A549 (cell line): ENCODE measurements at regions not wholly inside any gene's neighbourhood (a gene's known extent, or its start where the extent isn't known, plus 50 kb on each side); places are given as distances from the start of the nearest gene placed in this dataset.

ENCODE experiments used
- EP300 ChIP-seq, 2 experiments: fragments of >200 bp; sonication (Bioruptor Twin); formaldehyde crosslinking; IDR thresholded peaks; 2 replicates in 1 of 2; 3 replicates in 1 of 2; pipeline ENCODE4 v1.6.1; 2016 to 2017
- JUNB ChIP-seq: fragments of >200 bp; sonication (Bioruptor Twin); formaldehyde crosslinking; IDR thresholded peaks from 2 replicates; pipeline ENCODE4 v1.6.1; 2016
- MAZ ChIP-seq: fragments of 150-350 bp; IDR thresholded peaks from 2 replicates; pipeline ENCODE4 v1.6.1; 2014; ENCODE audit warnings: antibody characterized with exemption, low read depth, low read length, borderline replicate concordance
- MYC ChIP-seq: IDR thresholded peaks from 2 replicates; pipeline ENCODE4 v1.6.1; 2012; ENCODE audit warnings: mild to moderate bottlenecking, inconsistent platforms, low read length, improper control_type of control experiment, borderline replicate concordance
- NFE2L2 ChIP-seq: fragments of 150-350 bp; conservative IDR thresholded peaks from 2 replicates; pipeline ENCODE4 v1.6.1; 2014; ENCODE audit warnings: low read length
- NPAS2 ChIP-seq: fragments of 250-450 bp; sonication (Bioruptor Pico); IDR thresholded peaks from 2 replicates; pipeline ENCODE4 v1.8.0; 2022; ENCODE audit warnings: mild to moderate bottlenecking, moderate library complexity, borderline replicate concordance
- POLR2A ChIP-seq: IDR thresholded peaks from 2 replicates; pipeline ENCODE4 v1.6.1; 2012; ENCODE audit warnings: mild to moderate bottlenecking, low read length
- ZC3H11A ChIP-seq: fragments of 450-650 bp; IDR thresholded peaks from 2 replicates; pipeline ENCODE4 v1.6.1; 2014; ENCODE audit warnings: antibody characterized with exemption, mild to moderate bottlenecking
- TF ChIP-seq, protein P1 (sequence below): fragments of 250-450 bp; sonication (Bioruptor Pico); IDR thresholded peaks from 2 replicates; pipeline ENCODE4 v1.5.0; 2021; ENCODE audit warnings: mild to moderate bottlenecking, moderate library complexity, borderline replicate concordance
- TF ChIP-seq, protein P2 (sequence below): fragments of 450-650 bp; IDR thresholded peaks from 2 replicates; pipeline ENCODE4 v1.6.1; 2014; ENCODE audit warnings: antibody characterized with exemption
- TF ChIP-seq, protein P3 (sequence below): fragments of >200 bp; sonication (Bioruptor Twin); formaldehyde crosslinking; IDR thresholded peaks from 3 replicates; pipeline ENCODE4 v1.5.1; 2016
- TF ChIP-seq, protein P4 (sequence below): fragments of 250-450 bp; sonication (Bioruptor Pico); IDR thresholded peaks from 2 replicates; pipeline ENCODE4 v1.5.0; 2020; ENCODE audit warnings: low read depth, mild to moderate bottlenecking, moderate library complexity
- TF ChIP-seq, protein P5 (sequence below): fragments of 150-350 bp; IDR thresholded peaks from 2 replicates; pipeline ENCODE4 v1.6.1; 2014; ENCODE audit warnings: low read depth, mild to moderate bottlenecking, low read length
- TF ChIP-seq, protein P6 (sequence below): IDR thresholded peaks from 2 replicates; pipeline ENCODE4 v1.6.1; 2012

DNA sequence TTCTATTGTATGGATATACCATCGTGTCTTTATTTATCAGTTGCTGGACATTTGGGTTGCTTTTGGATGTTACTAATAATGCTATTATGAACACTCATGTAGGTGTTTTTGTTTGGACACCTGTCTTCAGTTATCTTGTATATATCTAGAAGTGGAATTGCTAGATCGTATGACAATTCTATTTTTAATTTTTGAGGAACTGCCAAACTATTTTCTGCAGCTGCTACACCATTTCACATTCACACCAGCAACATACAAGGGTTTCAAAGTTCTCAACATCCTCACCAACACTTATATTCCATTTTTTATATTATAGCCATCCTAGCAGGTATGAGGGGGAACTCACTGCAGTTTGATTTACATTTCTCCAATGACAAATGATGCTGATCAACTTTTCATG, 324.6 kb downstream of the CAAP1 start:
- TF ChIP-seq, protein P1, sequence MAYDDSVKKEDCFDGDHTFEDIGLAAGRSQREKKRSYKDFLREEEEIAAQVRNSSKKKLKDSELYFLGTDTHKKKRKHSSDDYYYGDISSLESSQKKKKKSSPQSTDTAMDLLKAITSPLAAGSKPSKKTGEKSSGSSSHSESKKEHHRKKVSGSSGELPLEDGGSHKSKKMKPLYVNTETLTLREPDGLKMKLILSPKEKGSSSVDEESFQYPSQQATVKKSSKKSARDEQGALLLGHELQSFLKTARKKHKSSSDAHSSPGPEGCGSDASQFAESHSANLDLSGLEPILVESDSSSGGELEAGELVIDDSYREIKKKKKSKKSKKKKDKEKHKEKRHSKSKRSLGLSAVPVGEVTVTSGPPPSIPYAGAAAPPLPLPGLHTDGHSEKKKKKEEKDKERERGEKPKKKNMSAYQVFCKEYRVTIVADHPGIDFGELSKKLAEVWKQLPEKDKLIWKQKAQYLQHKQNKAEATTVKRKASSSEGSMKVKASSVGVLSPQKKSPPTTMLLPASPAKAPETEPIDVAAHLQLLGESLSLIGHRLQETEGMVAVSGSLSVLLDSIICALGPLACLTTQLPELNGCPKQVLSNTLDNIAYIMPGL (CRISPR knock-in tag): no peak
- TF ChIP-seq ZC3H11A (no peak), MAZ (no peak), MYC (no peak), NFE2L2 (no peak), EP300 (IDR thresholded peaks at IDR 0.05) (no peak), POLR2A (no peak), NPAS2 (no peak), JUNB (no peak)
- TF ChIP-seq, protein P2, sequence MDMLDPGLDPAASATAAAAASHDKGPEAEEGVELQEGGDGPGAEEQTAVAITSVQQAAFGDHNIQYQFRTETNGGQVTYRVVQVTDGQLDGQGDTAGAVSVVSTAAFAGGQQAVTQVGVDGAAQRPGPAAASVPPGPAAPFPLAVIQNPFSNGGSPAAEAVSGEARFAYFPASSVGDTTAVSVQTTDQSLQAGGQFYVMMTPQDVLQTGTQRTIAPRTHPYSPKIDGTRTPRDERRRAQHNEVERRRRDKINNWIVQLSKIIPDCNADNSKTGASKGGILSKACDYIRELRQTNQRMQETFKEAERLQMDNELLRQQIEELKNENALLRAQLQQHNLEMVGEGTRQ: no peak
- TF ChIP-seq, protein P3, sequence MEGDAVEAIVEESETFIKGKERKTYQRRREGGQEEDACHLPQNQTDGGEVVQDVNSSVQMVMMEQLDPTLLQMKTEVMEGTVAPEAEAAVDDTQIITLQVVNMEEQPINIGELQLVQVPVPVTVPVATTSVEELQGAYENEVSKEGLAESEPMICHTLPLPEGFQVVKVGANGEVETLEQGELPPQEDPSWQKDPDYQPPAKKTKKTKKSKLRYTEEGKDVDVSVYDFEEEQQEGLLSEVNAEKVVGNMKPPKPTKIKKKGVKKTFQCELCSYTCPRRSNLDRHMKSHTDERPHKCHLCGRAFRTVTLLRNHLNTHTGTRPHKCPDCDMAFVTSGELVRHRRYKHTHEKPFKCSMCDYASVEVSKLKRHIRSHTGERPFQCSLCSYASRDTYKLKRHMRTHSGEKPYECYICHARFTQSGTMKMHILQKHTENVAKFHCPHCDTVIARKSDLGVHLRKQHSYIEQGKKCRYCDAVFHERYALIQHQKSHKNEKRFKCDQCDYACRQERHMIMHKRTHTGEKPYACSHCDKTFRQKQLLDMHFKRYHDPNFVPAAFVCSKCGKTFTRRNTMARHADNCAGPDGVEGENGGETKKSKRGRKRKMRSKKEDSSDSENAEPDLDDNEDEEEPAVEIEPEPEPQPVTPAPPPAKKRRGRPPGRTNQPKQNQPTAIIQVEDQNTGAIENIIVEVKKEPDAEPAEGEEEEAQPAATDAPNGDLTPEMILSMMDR: no peak
- TF ChIP-seq, protein P4, sequence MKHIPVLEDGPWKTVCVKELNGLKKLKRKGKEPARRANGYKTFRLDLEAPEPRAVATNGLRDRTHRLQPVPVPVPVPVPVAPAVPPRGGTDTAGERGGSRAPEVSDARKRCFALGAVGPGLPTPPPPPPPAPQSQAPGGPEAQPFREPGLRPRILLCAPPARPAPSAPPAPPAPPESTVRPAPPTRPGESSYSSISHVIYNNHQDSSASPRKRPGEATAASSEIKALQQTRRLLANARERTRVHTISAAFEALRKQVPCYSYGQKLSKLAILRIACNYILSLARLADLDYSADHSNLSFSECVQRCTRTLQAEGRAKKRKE (CRISPR knock-in tag): no peak
- TF ChIP-seq, protein P5, sequence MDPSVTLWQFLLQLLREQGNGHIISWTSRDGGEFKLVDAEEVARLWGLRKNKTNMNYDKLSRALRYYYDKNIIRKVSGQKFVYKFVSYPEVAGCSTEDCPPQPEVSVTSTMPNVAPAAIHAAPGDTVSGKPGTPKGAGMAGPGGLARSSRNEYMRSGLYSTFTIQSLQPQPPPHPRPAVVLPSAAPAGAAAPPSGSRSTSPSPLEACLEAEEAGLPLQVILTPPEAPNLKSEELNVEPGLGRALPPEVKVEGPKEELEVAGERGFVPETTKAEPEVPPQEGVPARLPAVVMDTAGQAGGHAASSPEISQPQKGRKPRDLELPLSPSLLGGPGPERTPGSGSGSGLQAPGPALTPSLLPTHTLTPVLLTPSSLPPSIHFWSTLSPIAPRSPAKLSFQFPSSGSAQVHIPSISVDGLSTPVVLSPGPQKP: no peak
- TF ChIP-seq, protein P6, sequence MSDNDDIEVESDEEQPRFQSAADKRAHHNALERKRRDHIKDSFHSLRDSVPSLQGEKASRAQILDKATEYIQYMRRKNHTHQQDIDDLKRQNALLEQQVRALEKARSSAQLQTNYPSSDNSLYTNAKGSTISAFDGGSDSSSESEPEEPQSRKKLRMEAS: no peak
